Loucy (cell line): ENCODE measurements at regions not wholly inside any gene's neighbourhood (a gene's known extent, or its start where the extent isn't known, plus 50 kb on each side); places are given as distances from the start of the nearest gene placed in this dataset.

Experiments used
- CTCF ChIP-seq: fragments of 200-600 bp; sonication (generic); conservative IDR thresholded peaks from 2 replicates; pipeline ENCODE4 v1.5.1; 2014; ENCODE audit warnings: mild to moderate bottlenecking, antibody characterized with exemption, low read length
- EZH2phosphoT487 ChIP-seq: fragments of 200-600 bp; IDR thresholded peaks from 2 replicates; pipeline ENCODE4 v1.6.1; 2018; ENCODE audit warnings: antibody characterized with exemption, mild to moderate bottlenecking, moderate library complexity, borderline replicate concordance

DNA sequence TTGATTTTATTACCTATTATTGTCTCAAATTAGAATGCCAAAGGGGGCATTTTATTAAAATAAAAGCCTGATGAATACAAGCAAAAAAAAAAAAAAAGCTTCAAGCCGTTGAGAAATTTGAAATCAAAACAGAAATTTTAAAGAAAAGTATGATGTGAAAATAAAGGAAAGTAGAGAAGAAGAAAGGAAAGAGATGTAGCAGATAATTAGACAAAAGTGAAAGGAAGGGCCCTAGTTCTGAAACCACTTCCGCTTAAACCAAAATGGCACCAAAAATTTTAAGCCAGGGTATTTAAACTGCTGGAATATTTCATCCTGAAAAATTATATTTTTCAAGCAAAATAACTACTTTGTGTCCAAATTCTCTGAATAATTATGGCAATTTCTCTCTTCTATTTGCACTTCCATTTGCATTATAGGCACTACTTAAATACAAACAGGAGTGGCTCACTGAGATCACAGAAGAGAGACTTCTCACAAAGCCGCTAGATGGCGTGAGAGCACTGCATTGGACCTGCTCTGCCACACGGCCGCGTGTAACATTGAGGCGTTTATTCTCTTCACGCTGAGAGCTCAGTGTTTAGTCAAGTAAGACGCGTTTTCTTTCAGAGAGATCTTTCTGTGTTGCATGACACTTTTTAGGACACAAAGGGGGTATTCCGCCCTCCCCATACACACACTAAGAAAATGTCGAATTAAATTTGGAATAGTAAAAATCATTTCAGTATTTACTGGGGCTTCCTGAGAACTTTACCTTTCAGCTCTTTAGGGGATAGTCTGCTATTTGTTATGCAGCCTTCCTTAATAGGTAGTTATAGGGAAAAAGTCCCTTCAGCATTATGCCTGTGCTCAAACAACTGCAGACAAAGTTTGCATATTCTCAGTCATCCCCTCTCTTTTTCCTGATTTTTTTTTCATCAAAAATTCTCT, 368.4 kb upstream of the CCNH start:
- TF ChIP-seq CTCF, result peak; percentile 94
- no peak for TF ChIP-seq EZH2phosphoT487
